Panc1 (cell line): ENCODE measurements at regions not wholly inside any gene's neighbourhood (a gene's known extent, or its start where the extent isn't known, plus 50 kb on each side); places are given as distances from the start of the nearest gene placed in this dataset.

Experiments used
- ATAC-seq: fragments of 200-7000 bp; cut with Tn5 transposase; 2 replicates; pipeline ENCODE4 v1.9.1; 2020; ENCODE audit warnings: mild to moderate bottlenecking, moderate library complexity
- BruUV-seq: library from RNA; stranded (reverse); fragments of 400-500 nt; replicated peaks from 2 replicates; lab custom pipeline; 2021; lab: Mats Ljungman, UMichigan
- CTCF ChIA-PET: fragments of 300-600 bp; sonication (Branson Sonifier 250); formaldehyde crosslinking; loops from one replicate; lab custom pipeline; 2022; ENCODE audit warnings: antibody characterized with exemption; lab: Charles Lee
- POLR2A ChIA-PET: fragments of 300-600 bp; sonication (Branson Sonifier 250); formaldehyde crosslinking; loops from one replicate; lab custom pipeline; 2022; ENCODE audit warnings: antibody characterized with exemption; lab: Charles Lee
- DNase-seq: peaks from one replicate; pipeline ENCODE4 v3.0.0-alpha.2; 2010; ENCODE audit warnings: low read depth, low spot score
- H3K27ac ChIP-seq: 2 replicates; pipeline ENCODE4 v1.5.1; 2011; ENCODE audit warnings: mild to moderate bottlenecking, low read length, inconsistent platforms
- H3K27me3 ChIP-seq: fragments of 200-500 bp; sonication (Bioruptor generic); 2 replicates; pipeline ENCODE4 v1.6.0; 2014; ENCODE audit warnings: low read length, inconsistent platforms; ENCODE audit not compliant: control insufficient read depth, insufficient read depth
- H3K36me3 ChIP-seq: fragments of 200-500 bp; sonication (Bioruptor generic); 2 replicates; pipeline ENCODE4 v1.5.1; 2014; ENCODE audit warnings: inconsistent platforms, mild to moderate bottlenecking, low read length, moderate library complexity; ENCODE audit not compliant: control insufficient read depth, insufficient read depth
- H3K4me1 ChIP-seq: 2 replicates; pipeline ENCODE4 v1.5.1; 2011; ENCODE audit warnings: inconsistent platforms, mild to moderate bottlenecking, low read length, moderate library complexity; ENCODE audit not compliant: control insufficient read depth, insufficient read depth
- H3K4me3 ChIP-seq, 2 experiments: 2 replicates each; pipeline ENCODE4 v1.5.1; 2011 to 2012; ENCODE audit warnings: low read depth in 2 of 2, low read length in 2 of 2, mild to moderate bottlenecking in 2 of 2, inconsistent platforms in 1 of 2, moderate library complexity in 1 of 2
- H3K9me3 ChIP-seq: fragments of 200-500 bp; sonication (Bioruptor generic); 2 replicates; pipeline ENCODE4 v1.5.1; 2014; ENCODE audit warnings: low read depth, mild to moderate bottlenecking, inconsistent platforms, low read length, moderate library complexity; ENCODE audit not compliant: control insufficient read depth, insufficient read depth
- CTCF ChIP-seq: fragments of 450-650 bp; IDR thresholded peaks from 2 replicates; pipeline ENCODE4 v1.5.1; 2017; ENCODE audit warnings: mild to moderate bottlenecking
- POLR2AphosphoS5 ChIP-seq: IDR thresholded peaks from 2 replicates; pipeline ENCODE4 v1.6.1; 2012; ENCODE audit warnings: mild to moderate bottlenecking, low read depth, low read length, moderate library complexity
- SIN3A ChIP-seq: IDR thresholded peaks from 2 replicates; pipeline ENCODE4 v1.6.1; 2012; ENCODE audit warnings: low read depth, mild to moderate bottlenecking, low read length, moderate library complexity, borderline replicate concordance; ENCODE audit not compliant: insufficient read depth
- TCF7L2 ChIP-seq: IDR thresholded peaks from 2 replicates; pipeline ENCODE4 v1.6.1; 2011; ENCODE audit warnings: mild to moderate bottlenecking, low read depth, low read length, inconsistent platforms
- in situ Hi-C: cut with HindIII; loops from 2 replicates; pipeline ENCODE4 v1.10.0; 2016; ENCODE audit warnings: low sequenced_read_pairs, low pct_unique_long_range_greater_than_20kb
- intact Hi-C: fragments of 100-400 bp; cut with micrococcal nuclease; formaldehyde crosslinking; loops from one replicate; pipeline ENCODE4 v1.10.0; 2022; ENCODE audit not compliant: unreplicated experiment
- TF ChIP-seq, protein P1 (sequence below), 2 experiments: IDR thresholded peaks; 2 replicates each; pipeline ENCODE4 v1.6.1; 2011 to 2012; ENCODE audit warnings: low read depth in 2 of 2, control low read depth in 1 of 2, low read length in 1 of 2, mild to moderate bottlenecking in 1 of 2, moderate library complexity in 1 of 2; ENCODE audit not compliant: insufficient read depth in 1 of 2

- ChIA-PET POLR2A (no interaction called here), CTCF (interaction anchor here (0.7 kb wide), 1 partner anchor 10 kb away, joined by 4 read pairs; no protein-coding TSS in a partner anchor)
- peaks cover 12% of the 10 kb centered on the region; the same call in 1 of the 2 replicates for H3K9me3 ChIP-seq
- H3K27ac ChIP-seq, result no peak overlapping the region
- DNase-seq (no peak), ATAC-seq (no peak)
- BruUV-seq, result no TSS peak
- H3K36me3 ChIP-seq, result no peaks in the 10 kb centered on the region
- no peak for TF ChIP-seq SIN3A
- TF ChIP-seq POLR2AphosphoS5, result no peak
- TF ChIP-seq CTCF, result no peak
- no peak for TF ChIP-seq TCF7L2
- TF ChIP-seq, protein P1, sequence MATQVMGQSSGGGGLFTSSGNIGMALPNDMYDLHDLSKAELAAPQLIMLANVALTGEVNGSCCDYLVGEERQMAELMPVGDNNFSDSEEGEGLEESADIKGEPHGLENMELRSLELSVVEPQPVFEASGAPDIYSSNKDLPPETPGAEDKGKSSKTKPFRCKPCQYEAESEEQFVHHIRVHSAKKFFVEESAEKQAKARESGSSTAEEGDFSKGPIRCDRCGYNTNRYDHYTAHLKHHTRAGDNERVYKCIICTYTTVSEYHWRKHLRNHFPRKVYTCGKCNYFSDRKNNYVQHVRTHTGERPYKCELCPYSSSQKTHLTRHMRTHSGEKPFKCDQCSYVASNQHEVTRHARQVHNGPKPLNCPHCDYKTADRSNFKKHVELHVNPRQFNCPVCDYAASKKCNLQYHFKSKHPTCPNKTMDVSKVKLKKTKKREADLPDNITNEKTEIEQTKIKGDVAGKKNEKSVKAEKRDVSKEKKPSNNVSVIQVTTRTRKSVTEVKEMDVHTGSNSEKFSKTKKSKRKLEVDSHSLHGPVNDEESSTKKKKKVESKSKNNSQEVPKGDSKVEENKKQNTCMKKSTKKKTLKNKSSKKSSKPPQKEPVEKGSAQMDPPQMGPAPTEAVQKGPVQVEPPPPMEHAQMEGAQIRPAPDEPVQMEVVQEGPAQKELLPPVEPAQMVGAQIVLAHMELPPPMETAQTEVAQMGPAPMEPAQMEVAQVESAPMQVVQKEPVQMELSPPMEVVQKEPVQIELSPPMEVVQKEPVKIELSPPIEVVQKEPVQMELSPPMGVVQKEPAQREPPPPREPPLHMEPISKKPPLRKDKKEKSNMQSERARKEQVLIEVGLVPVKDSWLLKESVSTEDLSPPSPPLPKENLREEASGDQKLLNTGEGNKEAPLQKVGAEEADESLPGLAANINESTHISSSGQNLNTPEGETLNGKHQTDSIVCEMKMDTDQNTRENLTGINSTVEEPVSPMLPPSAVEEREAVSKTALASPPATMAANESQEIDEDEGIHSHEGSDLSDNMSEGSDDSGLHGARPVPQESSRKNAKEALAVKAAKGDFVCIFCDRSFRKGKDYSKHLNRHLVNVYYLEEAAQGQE (IDR thresholded peaks at IDR 0.05; ENCODE audit: insufficient read depth in 1 of 2, low read depth in 2 of 2, low read length in 1 of 2), result no peak
- intact Hi-C loops (no loop called here), in situ Hi-C loops (no loop called here)
- no peaks in the 10 kb centered on the region for H3K27me3 ChIP-seq
- H3K4me1 ChIP-seq, result no peaks in the 10 kb centered on the region
- no peak overlapping the region for H3K4me3 ChIP-seq
Measured at GRCh38 chr3:185309302-185309701, 53.6 kb upstream of the MAP3K13 start.

- intact Hi-C loops, result no loop called here
- CTCF ChIA-PET, result no interaction called here
- no peak for ATAC-seq
Measured at GRCh38 chr3:185309795-185310194, 53.1 kb upstream of the MAP3K13 start.

More at GRCh38 chr3:185309795-185310194, 53.1 kb upstream of the MAP3K13 start:
- TF ChIP-seq POLR2AphosphoS5 (no peak), CTCF (no peak), SIN3A (no peak), TCF7L2 (no peak)
- TF ChIP-seq, protein P1 (IDR thresholded peaks at IDR 0.05; ENCODE audit: insufficient read depth in 1 of 2, low read depth in 2 of 2, low read length in 1 of 2), result no peak
- POLR2A ChIA-PET, result no interaction called here
- in situ Hi-C loops, result no loop called here
- no peak overlapping the region for H3K27ac ChIP-seq
- no peaks in the 10 kb centered on the region for H3K27me3 ChIP-seq
- peaks cover 12% of the 10 kb centered on the region; the same call in 1 of the 2 replicates for H3K9me3 ChIP-seq
- H3K4me3 ChIP-seq, result no peak overlapping the region
- no peak for DNase-seq
- H3K36me3 ChIP-seq, result no peaks in the 10 kb centered on the region
- no peaks in the 10 kb centered on the region for H3K4me1 ChIP-seq
- no TSS peak for BruUV-seq
